ENCODE measurements at regions not wholly inside any gene's neighbourhood (a gene's known extent, or its start where the extent isn't known, plus 50 kb on each side); places are given as distances from the start of the nearest gene placed in this dataset.
A peak's percentile ranks its signal among the peaks of the same experiment; 100 is the strongest.

GRCh38 chr6:14618759-14619418 is 501.3 kb downstream of the CD83 start:
- no peak for ATAC-seq

- ATAC-seq = no peak
Observed at GRCh38 chr6:14619419-14619781, 501.8 kb downstream of the CD83 start.

- ATAC-seq = no peak
Observed at GRCh38 chr6:14620522-14620921, 502.9 kb downstream of the CD83 start.

GRCh38 chr6:14621518-14621917 is 503.9 kb downstream of the CD83 start:
- ATAC-seq = peak; percentile 63

DNA sequence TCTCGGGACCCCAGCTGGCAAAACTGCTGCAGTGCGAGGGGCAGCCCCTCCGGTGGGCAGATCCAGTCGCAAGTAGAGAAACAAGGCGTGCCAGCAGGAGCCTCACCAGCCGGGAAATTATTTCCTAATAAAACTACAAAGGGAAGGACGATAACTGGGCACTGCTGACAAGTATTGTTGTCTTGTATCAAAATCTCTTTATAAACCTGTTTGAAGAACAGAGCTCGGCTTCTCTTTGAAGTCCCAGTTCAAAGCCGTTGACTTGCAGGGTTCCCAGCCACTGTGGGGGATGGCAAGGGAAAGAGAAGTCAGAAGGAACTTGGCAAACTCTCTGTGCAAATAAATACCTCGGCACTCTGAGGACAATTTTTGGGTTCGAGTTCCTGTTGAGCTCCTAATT is 504.5 kb downstream of the CD83 start:
- ATAC-seq = peak; percentile 34

- ATAC-seq = no peak
Observed at GRCh38 chr6:14622909-14623505, 505.4 kb downstream of the CD83 start.

- ATAC-seq = no peak
Observed at GRCh38 chr6:14625173-14625895, 507.8 kb downstream of the CD83 start.

- no peak for ATAC-seq
Observed at GRCh38 chr6:14626556-14626955, 509.0 kb downstream of the CD83 start.

- ATAC-seq = no peak
Observed at GRCh38 chr6:14630016-14630415, 512.4 kb downstream of the CD83 start.

GRCh38 chr6:14633479-14633878 is 515.9 kb downstream of the CD83 start:
- no peak for ATAC-seq

- no peak for ATAC-seq
Observed at GRCh38 chr6:14634072-14634471, 516.5 kb downstream of the CD83 start.

DNA sequence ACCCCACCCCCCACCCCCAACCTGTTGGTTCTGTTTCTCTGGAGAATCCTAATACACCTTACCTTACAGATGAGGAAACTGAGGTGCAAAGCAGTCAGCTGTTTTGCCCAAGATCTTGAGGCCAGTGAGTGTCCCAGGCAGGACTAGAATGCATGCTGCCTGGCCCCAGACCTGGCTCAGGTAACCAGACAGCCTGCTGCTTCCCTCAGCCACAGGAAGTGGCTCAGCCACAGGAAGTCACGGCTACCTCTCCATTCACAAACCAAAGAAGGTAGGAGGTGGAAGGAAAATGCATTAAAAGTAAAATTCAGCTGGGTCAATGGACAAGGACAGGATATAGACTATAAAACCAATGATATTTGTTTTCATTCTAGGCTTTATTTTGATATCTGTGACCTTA is 517.6 kb downstream of the CD83 start:
- ATAC-seq = no peak

DNA sequence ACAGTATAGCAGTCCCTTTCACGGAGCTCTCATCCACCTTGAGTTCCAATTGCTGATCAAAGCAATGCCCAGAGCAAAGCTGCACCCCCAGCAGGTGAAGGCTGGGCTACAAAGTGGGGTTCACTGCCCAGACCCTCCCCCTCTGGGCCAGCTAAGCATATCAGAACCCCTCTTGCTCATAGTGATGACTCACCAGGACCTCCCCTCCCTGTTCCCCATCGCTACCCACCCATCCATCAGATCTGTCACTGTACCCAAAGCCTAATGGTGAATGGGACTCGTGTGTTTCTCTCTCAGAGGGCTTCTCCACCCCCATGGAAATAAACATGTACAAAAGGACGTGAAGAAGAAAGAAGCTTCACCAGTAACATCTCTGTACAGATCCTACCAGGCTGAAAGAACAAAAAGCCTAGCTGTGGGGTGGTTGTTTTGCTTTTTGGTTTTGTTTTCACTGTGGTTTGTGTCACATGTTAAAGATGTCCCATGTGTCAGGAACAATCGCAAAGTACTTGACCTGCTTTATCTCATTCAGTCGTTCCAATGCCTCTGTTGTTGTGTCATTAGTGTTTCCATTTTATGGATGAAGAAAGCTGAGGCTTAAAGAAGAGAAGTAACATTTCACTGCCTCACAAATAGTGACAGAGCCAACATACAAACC is 518.5 kb downstream of the CD83 start:
- no peak for ATAC-seq

DNA sequence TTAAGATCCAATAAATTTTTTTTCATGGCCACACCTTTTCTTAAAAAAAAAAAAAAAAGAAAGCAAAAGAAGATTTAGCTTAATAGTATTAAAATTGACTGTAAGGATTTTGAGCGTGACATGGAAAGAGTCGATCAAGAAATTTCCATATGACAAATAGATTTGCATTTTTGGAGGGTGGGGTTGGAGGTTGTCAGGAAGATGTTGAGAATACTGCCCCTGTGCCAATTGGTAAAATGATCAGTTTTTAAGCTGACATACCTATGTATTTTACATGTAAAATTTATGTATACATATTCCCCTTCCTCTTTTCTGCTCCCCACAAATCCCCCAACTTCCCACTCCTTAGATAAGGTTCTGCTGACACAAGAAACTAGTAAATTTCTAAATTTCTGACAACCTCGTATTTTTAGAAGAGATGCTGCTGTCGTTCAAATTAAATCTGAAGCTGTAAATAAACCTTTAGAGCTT is 520.9 kb downstream of the CD83 start:
- no peak for ATAC-seq

DNA sequence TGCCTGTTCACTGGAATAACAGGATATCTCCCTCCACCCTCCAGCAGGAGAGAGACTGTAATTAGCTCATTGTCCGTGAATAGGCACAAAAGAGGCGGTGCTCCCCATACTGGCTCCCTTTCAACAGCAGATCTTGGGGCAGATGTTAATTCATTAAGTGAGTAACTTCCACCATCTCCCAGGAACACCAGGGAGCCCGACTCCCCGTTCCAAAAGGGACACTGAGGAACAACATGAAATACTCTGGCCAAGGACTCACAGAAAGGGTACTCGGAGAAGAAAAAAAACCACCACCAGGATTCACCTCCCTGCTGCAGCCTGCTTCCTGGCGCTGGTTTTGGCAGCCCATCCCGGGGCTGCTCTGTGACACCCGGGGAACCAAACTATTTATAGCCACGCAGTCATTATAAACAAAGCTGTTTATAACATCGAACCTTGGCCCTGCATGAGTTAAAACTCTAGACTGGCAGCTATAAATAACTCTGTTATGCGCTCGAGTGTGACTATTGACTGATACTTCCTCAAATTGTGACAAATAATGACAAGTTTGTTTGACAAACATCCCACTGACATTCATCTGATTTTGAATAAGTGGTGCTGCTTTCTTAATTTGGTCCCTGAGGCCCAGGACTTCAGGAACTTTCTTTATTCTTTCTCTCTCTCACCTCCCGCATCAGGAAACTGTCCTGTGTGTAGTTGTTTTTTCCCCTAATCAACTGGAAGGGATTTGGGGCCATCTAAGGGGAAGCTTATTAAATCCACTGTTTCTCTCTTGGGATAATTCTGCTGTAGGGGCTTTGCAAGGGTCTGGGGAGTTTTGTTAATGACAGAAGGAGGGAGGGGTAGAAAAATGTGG is 521.6 kb downstream of the CD83 start:
- ATAC-seq = peak; percentile 44

DNA sequence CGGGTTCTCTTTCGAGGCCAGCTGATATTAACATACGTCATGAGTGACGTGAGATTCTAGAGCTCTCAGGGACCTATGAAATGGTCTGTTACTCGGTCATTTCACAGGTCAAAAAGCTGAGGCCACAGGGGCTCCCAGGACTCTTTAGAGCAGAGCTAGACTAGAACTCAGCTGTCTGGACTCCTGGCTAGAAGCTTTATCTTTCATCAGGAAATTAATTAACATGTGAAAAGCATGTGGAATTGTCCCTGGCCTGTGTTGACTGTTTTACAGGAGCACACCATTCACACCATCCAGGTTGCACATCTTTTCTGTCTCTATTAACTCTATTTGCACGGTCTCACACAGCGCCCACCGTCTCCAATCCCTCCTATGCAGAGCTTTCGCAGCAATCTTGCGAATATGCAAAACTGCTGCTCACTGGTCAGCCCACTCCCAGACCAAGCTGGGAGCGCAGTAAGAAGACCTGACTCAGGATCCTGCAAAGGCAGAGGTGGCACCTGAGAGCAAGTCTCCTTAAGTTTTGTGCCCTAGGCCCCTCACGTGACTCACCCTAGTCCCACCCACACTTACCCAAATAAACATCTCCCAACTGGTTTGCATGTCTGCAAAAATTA is 522.5 kb downstream of the CD83 start:
- ATAC-seq = no peak

DNA sequence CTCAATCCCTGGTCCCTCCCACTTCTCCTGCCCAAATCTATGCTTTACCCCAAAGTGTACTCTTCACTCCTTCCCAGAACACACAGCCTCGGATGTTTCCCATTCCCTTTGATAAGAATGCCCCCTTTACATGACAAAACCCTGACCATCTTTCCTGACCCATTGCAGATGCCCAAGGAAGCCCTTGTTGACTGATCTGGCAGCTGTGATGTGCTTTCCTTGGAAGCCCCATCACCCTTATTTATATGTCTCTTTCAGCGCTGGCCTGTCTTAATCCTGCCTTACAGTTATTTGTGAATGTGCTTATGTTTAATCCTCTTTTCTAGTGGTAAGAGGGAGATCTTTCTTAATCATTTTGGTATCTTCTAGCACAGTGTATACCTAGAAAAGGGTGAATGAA is 523.1 kb downstream of the CD83 start:
- ATAC-seq = no peak

GRCh38 chr6:14641423-14642135 is 524.0 kb downstream of the CD83 start:
- no peak for ATAC-seq

- ATAC-seq = no peak
Observed at GRCh38 chr6:14642136-14642505, 524.5 kb downstream of the CD83 start.

DNA sequence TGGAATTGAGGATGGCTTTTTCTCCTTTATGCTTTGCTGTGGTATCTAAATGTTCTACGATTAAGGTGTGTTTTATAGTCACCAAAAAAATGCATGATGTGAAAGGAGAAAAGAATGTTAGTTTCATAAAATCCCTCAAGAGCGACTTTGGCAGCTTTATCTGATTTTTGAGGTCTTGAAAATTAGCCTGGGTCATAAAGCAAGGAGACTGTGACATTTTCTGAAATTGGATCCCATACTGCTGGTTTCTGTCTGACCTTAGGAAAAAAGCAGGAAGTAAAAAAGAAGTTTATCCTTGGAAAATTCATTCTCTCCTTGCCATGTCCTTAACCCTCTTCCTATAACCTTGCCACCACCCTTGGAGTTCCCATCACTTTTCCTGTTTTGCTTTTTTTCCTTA is 525.3 kb downstream of the CD83 start:
- no peak for ATAC-seq

DNA sequence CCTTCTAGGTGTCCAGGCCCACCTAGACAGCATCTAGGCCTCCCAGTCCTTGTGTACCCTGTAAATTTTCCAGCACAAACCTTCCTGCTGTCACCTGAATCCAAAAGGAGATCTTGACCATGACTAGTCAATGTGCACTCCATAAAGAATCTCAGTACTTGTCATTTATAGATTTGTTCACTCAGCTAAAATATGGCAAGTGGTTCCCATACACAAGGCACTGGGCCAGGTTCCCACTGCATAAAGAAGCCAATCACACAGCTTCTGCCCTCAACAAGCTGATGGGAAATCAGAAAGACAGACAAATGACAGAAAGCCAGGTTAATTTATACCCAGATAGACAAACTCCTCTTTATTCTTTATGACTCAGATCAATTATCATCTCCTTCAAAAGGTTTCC is 526.8 kb downstream of the CD83 start:
- no peak for ATAC-seq

Data from esophagus mucosa (tissue), 1 donor.